NCI-H345 treated with DMSO at 0.1 percent for 48 hours (cell line): ENCODE measurements at regions not wholly inside any gene's neighbourhood (a gene's known extent, or its start where the extent isn't known, plus 50 kb on each side); places are given as distances from the start of the nearest gene placed in this dataset.
"Not testable (repeated sequence)": the region's sequence is repeated elsewhere in the genome, so short reads cannot be mapped to it uniquely, and the experiment has no call there.

Source experiments
- DNase-seq: peaks from one replicate; lab custom pipeline; 2025; ENCODE audit not compliant: unreplicated experiment; lab: John Stamatoyannopoulos, UW

DNA sequence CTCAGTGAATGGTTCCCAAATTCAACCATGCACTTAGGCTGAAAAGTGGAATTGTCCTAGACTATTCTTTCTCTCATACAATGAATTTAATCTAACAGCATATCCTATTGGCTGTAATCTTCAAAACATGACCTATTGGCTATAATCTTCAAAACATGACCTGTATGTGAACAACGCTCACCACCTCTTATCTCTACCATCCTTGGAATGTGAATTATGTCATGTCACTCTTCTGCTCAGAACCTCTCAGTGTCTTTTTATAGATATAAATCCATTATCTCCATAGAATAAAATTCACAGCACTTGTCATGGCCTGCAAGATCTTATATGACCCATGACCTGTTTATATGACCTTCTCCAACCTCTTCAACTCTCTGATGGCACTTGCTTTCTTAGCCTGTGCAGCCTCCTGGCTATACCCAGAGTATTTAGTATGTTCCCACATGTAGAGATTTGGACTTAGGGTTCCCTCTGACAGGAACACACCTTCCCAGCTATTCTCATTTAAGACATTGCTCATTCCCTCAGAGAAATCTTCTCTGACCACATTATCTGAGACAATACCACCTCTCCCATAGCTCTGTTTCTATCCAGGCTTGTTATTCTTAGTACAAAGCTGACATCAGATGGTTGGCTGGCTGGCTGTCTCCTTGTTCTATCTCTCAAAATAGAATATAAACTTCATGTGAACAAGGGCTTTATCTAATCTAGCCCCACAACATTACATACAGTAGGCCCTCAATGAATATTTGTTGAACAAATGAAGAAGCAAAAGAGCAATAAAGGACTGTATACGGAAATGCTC lies 275.0 kb upstream of the PREP start:
- no peak for DNase-seq

- no peak for DNase-seq
Measured at GRCh38 chr6:105676857-105677256, 274.0 kb upstream of the PREP start.

DNA sequence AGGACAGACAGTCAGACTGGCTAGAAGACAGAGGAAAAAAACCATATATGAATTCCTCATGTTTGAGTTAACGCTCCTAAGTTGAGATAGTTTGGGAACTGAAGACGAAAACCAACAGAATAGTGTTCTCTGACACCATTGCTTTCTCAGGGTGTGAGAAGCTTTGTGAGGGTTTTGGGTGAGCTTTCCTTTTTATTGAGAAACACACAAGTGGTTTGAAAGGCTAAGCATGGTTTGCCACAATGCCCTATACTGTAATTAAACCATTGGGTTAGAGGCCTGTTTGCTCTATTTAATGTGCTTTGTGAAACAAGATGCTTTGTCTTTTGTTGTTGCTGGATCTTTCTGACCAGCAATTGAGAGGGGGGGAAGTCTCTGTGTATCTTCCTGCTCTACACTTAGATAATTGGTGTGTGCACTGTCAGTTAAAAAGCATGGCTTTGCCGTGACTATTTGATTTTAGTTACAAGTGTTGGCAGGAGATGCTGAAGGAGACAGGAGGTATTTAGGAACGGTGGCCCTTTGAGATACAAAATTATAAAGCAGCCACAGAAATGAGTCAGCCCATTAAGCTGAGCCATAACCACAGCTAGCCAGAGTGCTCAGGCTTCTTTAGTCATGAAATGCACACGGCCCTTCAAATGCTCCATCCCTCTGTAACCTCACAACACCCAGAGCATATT lies 273.0 kb upstream of the PREP start:
- DNase-seq, result peak; percentile 32

- not testable (repeated sequence) for DNase-seq
Measured at GRCh38 chr6:105672856-105673538, 270.1 kb upstream of the PREP start.

- DNase-seq, result no peak
Measured at GRCh38 chr6:105669232-105669631, 266.4 kb upstream of the PREP start.

DNA sequence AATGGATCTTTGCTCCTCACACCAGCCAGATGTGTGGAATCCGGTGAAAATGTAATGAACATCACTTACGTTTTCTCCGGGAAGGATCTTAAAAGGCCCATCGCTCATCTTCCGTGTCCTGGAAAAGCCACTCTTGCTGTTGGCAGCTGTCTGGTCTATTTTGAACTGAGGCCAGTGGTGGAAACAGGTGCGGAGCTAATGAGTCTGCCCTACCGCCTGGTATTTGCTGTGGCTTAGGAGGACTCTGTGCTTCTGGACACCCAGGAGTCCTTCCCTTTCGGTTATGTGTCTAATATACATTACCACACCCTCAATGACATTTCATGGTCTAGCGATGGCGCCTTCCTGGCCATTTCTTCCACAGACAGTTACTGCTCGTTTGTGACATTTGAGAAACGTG lies 264.2 kb upstream of the PREP start:
- no peak for DNase-seq

DNA sequence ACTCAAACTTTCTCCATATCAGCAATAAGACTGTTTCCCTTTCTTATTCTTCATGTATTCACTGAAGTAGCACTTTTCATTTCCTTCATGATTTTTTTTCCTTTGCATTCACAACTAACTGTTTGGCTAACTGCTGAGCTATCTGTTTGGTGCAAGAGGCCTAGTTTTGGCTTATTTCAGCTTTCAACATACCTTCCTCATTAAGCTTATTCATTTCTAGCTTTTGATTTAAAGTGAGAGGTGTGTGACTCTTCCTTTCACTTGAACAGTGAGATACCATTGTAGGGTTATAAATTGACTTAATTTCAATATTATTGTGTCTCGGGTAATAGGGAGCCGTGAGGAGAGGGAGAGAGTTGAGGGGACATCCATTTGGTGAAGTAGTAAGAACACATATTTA lies 262.0 kb upstream of the PREP start:
- DNase-seq, result no peak

DNA sequence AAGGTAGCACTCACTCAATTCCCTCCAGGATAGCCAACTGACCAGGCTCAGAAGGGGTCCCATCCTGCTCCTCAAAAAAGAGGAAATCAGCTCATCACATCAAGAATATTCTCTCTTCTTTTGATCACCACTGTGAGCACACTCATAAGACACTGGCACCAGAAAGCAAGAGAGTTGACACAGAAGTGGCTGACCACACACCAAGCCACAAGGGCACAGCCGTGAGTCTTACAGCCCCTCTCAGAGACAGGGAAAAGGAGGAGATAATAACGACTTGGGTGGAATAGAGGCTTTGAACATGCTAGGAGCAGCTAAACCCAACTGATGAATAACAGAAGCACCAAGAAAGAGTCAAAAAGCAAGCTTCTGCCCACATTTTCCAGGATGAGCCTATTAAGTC lies 249.1 kb upstream of the PREP start:
- no peak for DNase-seq

DNA sequence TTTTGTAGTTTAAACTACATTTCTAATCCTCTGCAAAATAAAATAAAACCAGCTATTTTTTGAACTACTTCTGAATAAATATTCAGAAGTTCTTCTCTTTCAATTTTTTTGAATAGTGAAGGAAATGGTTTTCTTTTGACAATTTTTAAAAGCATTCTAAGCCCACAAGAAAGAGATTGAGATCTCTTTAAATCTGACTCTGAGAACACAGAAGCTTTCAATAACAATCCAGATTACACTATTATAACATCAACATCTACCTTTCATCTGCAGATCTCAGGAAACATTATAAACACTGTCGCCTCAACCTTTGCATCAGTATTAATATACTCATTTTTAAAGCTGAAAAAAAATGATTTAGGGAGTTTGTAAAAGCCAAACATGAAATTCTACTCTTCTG lies 247.5 kb upstream of the PREP start:
- DNase-seq, result no peak

GRCh38 chr6:105649192-105649591 lies 246.3 kb upstream of the PREP start:
- DNase-seq, result no peak

DNA sequence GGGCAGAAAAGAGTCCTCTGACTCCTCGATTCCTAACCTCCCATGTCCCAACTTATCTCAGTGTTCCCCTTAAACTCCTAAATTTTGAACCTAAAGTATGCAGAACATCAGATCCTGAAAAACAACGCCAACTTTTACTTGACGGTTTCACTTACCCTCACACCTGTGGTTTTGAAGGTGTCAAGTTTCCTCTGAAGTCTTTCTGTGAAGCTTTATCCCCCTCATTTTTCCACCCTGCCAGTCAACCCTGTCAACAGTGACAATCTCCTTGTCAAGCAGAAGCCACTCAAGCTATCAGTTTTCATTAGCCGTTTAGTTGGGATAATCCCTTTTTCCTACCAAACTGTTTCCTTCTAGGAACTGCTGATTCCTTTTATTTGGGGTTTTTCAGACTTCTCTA lies 245.4 kb upstream of the PREP start:
- no peak for DNase-seq

- DNase-seq, result no peak
Measured at GRCh38 chr6:105646391-105646867, 243.5 kb upstream of the PREP start.

GRCh38 chr6:105645958-105646357 lies 243.1 kb upstream of the PREP start:
- no peak for DNase-seq

DNA sequence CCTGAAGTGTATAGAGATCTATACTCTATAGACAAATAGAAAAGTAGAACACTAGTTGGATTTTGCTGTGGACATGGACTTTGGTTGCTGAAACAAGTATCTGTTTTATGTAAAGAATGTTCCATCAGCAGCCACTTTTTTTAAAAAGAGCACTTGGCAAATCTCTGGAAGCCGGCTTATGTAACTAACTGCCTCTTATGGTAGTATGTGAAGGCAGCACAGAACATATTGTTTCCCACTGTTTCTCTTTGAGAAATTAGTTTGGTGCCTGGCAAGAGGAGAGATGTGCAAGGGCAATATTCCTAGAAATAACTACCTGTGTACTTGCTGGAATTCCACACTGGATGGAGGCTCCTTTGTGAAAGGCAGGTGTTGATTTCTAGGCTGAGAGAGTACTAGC lies 242.3 kb upstream of the PREP start:
- no peak for DNase-seq

- DNase-seq, result no peak
Measured at GRCh38 chr6:105644691-105645090, 241.8 kb upstream of the PREP start.

GRCh38 chr6:105644073-105644489 lies 241.2 kb upstream of the PREP start:
- DNase-seq, result no peak

DNA sequence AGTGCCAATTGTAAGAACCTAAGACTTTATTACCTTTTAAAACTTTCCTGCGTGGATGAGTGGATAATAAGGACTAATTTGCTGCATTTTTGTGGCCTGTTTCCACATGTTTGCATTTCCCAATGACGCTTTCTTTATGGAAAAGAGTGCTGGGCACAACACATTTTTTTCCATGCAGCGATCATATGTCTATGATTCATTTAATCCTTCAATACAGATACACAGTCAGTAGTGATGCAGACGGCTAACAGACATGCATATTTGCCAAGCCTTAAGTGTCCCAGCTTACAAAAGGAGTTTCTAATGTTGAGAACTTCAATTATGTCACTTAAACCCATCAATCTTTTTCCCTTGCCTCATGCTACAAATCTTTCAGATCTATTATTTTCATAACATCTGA lies 239.8 kb upstream of the PREP start:
- no peak for DNase-seq

GRCh38 chr6:105641504-105641903 lies 238.6 kb upstream of the PREP start:
- no peak for DNase-seq

DNA sequence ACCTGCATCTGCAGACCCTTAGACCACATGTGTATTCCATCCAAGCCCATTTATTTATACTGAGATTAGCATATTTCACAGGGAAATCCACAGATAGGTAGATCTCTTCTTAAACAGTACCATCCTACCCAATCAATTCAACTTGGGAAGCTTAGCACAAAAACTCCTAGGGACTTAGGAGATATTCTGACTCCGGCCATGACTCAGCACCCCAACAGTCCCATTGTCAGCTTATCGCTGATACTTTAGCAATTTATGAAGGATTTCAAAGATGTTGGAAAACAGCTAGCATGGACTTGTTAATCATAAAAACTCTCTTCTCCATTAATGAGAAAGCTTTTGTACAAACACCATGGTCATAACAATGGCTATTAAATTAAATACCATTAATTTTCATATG lies 236.2 kb upstream of the PREP start:
- DNase-seq, result no peak

DNA sequence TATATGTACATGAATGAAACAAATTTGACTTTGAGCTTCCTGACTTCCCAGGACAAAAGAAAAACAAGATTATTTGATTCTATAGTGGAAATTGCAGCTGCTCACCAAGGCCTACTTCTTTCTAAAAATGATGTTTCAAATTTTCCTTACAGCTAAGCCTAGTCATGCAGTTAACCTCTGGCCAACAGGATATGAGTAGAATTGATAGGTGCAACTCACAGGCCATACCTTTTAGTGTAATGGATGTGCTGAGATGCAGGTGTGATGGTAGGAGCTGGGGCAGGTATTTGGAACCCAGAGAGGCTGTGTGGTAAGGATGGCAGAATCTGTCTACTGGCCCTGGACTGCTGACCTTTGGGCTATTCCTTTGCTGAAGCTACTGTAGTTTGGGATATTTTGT lies 230.9 kb upstream of the PREP start:
- DNase-seq, result no peak

DNA sequence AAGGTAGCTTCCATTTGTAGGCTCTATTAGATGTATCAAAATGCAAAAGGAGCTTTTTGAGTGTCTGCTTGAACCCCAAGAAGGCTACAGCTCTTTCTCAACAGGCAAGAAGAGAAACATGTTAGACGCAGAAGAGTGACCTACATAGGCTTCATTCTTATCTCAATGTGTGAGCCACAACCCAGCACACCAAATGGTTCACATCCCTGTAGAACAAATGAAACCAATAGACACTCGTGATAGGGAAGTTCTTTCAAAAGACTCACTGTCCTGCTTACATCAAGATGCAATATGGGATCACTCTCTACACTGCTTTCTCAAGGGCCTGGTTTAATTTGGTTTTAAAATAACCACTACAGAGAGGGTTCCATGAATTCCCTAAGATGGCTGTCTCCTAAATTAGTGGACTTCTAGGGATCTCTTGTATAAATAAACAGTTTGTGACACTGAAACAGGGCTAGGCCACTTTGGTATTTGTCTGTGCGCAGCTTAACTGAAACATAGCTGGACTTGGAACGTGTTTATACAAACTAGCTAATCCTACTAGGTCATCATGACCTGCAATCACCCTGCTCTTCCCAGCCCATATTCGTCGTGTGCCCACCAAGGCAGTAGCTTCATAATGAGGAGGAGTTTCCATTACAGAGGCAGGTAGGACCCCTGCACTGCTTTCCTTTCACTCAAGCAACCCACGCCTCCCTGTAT lies 225.4 kb upstream of the PREP start:
- DNase-seq, result no peak
